ENCODE measurements at regions not wholly inside any gene's neighbourhood (a gene's known extent, or its start where the extent isn't known, plus 50 kb on each side); places are given as distances from the start of the nearest gene placed in this dataset.

DNA sequence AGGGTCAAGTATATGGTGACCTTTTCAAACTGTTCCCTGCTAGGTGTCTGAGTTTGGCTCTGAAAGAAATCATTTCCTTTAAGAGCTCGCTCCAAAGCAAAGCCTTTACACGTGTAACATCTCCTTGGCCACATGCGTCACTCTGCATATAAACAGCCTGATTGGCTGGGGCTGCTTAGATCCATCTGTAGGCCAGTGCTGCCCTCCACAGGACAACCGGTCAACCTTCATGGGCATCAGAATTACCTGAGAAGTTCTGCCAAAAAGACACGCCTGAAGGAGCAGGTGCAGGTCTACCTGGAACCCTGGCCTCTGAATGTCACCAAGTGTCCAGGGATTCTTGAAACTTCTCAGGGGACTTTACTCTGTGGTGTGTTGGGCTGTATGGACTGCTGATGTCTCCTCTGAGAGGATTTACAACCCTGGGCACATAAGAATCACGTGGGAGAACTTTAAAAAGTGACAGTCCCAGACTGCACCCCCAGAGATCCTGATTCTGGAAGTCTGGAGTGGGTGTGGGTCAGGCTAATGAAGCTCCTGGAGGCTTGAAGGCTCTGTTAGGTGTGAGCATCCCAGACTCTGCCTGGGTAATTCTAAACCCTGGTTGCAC is 497.6 kb downstream of the GADD45G start:
- TF ChIP-seq POLR2A (IDR thresholded peaks at IDR 0.05; ENCODE audit: low read length) = no peak
- no peak for TF ChIP-seq GATA1 (IDR thresholded peaks at IDR 0.05; ENCODE audit: low read depth, low read length)
